Ovary (tissue), 7 donors: ENCODE measurements at regions not wholly inside any gene's neighbourhood (a gene's known extent, or its start where the extent isn't known, plus 50 kb on each side); places are given as distances from the start of the nearest gene placed in this dataset.

Experiments used
- DNase-seq, 5 donors: peaks; one replicate each; pipeline ENCODE4 v3.0.0-alpha.2; 2019 to 2020
- H3K27ac ChIP-seq, 2 donors: fragments of 200-600 bp; one replicate each; pipeline versions ENCODE4 v1.5.1 to v1.8.0; 2019 to 2022
- H3K27me3 ChIP-seq: fragments of 200-600 bp; one replicate; pipeline ENCODE4 v1.8.0; 2022
- H3K36me3 ChIP-seq: fragments of 200-600 bp; sonication (generic); one replicate; pipeline ENCODE4 v1.5.1; 2019
- H3K4me1 ChIP-seq: one replicate; pipeline ENCODE4 v1.8.1; 2013; ENCODE audit warnings: mild to moderate bottlenecking, moderate library complexity; ENCODE audit not compliant: insufficient read depth
- H3K4me3 ChIP-seq: fragments of 200-600 bp; sonication (generic); one replicate; pipeline ENCODE4 v1.5.1; 2017
- H3K9me3 ChIP-seq, 2 donors: fragments of 200-600 bp in 1 of 2; sonication (generic) in 1 of 2; one replicate each; pipeline versions ENCODE4 v1.5.1 to v1.8.1; 2013 to 2019; ENCODE audit warnings: mild to moderate bottlenecking in 1 of 2, moderate library complexity in 1 of 2
- CTCF ChIP-seq, 3 donors: fragments of 450-650 bp in 2 of 3; fragments of 200-600 bp in 1 of 3; IDR thresholded peaks; one replicate each; pipeline versions ENCODE4 v1.5.1 to v1.8.0; 2016 to 2022; ENCODE audit warnings: antibody characterized with exemption in 3 of 3, mild to moderate bottlenecking in 1 of 3
- EP300 ChIP-seq: sonication (generic); formaldehyde crosslinking; IDR thresholded peaks from one replicate; pipeline ENCODE4 v1.6.1; 2017; ENCODE audit warnings: antibody characterized with exemption
- POLR2A ChIP-seq: fragments of 450-650 bp; IDR thresholded peaks from one replicate; pipeline ENCODE4 v1.6.1; 2017; ENCODE audit warnings: antibody characterized with exemption, mild to moderate bottlenecking, moderate library complexity
- WGBS, 3 donors: extraction: QIAGEN DNeasy Blood & Tissue Kit in 1 of 3; methylation state at CpG; one replicate each; pipeline versions ENCODE4 v1.1.5 to v1.1.7; 2013 to 2017; 5-methylcytosine and 5-hydroxymethylcytosine counted together
- intact Hi-C, 4 donors: fragments of 100-400 bp; cut with DNase I; formaldehyde crosslinking; loops; one replicate each; pipeline versions ENCODE4 v1.11.0 to v1.15.1; 2022 to 2023
- donor health status: DM: no; HTN: no; CAD: no; lungs with moderate emphysema.
- donor health status: DM: no; HTN: no; CAD: no.
- donor health status: Bipolar disorder and iron deficiency.
- donor health status: DM: no; HTN: no; CAD: no.
- donor health status: DM: yes; HTN: yes; CAD: no.

DNA sequence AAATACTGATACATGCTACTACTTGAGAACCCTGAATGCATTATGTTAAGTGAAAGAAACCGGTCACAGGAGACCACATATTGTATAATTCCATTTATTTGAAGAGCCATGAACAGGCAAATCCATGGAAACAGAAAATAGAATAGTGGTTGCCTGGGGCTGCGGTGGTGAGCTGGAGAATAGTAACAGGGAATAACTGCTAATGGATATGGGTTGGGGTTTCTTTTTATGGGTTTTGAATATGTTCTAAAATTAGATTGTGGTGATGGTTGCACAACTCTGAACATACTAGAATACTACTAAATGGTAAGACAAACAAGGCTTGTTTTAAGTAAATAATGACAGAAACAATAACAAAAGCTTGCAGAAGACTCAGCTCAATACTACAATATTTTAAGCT is 293.0 kb downstream of the BTG1 start:
- intact Hi-C loops: no loop called here
- DNase-seq: no peak

DNA sequence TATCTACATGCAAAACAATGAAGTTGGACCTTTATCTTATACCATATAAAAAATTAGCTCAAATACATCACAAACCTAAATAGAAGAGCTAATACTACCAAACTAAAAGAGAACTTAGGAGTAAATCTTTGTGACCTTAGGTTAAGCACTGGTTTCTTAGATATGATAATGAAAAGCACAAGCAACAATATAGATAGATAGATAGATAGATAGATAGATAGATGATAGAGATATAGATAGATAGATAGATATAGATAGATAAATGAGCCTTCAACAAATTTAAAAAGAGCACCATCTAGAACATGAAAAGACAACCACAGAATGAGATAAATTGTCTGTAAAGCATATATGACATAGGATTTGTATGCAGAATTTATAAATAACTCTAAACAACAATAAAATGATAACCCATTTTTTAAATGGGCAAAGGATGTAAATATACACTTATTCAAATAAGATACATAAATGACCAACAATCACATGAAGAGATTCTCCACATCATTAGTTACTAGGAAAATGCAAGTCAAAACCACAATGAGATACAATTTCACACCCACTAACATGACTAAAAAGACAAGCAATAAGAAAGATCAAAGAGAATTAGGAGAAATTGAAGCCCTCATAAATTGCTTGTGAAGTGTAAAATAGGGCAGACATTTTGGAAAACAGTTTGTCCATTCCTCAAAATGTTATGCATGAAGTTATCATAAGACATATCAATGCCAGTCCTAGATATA is 293.7 kb downstream of the BTG1 start:
- Histone ChIP-seq H3K4me3 (no peak overlapping the region), H3K27me3 (no peaks in the 10 kb centered on the region), H3K27ac (no peak overlapping the region), H3K9me3 (no peaks in the 10 kb centered on the region), H3K4me1 (no peaks in the 10 kb centered on the region), H3K36me3 (no peaks in the 10 kb centered on the region)
- TF ChIP-seq CTCF (IDR thresholded peaks at IDR 0.05) (no peak), EP300 (no peak), POLR2A (no peak)
- no peak for DNase-seq
- intact Hi-C loops: no loop called here

More for the DNA sequence above, 293.0 kb downstream of the BTG1 start:
- H3K36me3 ChIP-seq: no peaks in the 10 kb centered on the region
- H3K27ac ChIP-seq: no peak overlapping the region
- 70 to 90% (median 76%) methylated on average over 2 of the region's 2 CpGs for WGBS, 3 donors
- H3K27me3 ChIP-seq: no peaks in the 10 kb centered on the region
- no peaks in the 10 kb centered on the region for H3K9me3 ChIP-seq
- no peak for TF ChIP-seq CTCF (IDR thresholded peaks at IDR 0.05)
- no peak for TF ChIP-seq EP300
- H3K4me1 ChIP-seq: no peaks in the 10 kb centered on the region
- H3K4me3 ChIP-seq: no peak overlapping the region

DNA sequence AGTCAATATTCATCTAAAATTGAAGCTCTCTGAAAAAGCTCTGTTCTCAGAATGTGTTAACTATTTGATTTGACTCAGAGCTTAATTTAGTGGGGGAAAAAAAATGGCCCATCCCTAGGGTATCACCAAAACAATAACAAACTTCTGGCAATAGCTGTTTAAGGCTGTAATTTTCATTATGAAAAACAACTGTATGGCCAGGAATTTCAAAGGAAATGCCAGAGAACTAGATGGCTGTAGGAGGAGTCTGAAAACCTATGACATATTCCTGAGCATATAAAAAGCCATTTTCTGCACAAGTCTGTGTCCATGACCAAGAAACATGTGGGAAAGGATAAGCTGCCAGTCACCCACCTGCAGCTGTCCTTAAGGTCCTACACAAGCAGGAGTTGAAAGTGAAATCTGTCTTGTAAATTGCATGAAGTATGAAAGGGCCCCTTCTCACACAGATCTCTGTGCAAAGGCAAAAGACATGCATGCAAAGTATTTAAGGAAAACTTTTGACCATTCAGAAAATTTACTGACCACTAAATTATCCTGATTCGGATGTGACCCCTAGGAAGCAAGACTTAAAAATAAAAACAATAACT is 299.1 kb downstream of the BTG1 start:
- intact Hi-C loops: no loop called here
- H3K9me3 ChIP-seq: no peaks in the 10 kb centered on the region
- no peak overlapping the region for H3K27ac ChIP-seq
- H3K4me1 ChIP-seq: no peaks in the 10 kb centered on the region
- TF ChIP-seq CTCF (IDR thresholded peaks at IDR 0.05): no peak
- no peak for TF ChIP-seq EP300
- TF ChIP-seq POLR2A: no peak
- no peak for DNase-seq
- no peaks in the 10 kb centered on the region for H3K27me3 ChIP-seq
- WGBS, 3 donors: 72 to 82% (median 78%) methylated on average over 1 of the region's 1 CpG
- no peaks in the 10 kb centered on the region for H3K36me3 ChIP-seq
- no peak overlapping the region for H3K4me3 ChIP-seq

DNA sequence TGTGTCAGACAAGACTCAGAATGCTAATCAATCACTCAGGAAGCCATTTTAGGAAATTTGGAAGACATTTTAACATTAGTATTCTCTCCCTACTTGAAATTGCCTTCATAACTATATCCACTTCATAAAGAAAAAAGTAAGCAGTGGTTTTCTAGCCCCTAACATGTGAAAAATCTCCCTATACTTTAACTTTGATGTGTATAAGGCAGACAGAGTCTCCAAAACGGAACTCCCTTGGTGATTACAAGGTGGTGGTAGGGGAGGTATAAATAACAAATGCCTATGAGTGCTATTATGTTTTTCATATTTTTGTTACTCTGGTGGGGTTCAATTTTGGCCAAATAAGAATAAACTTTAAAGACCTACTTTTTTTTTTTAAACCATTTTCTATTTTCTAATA is 300.3 kb downstream of the BTG1 start:
- H3K4me1 ChIP-seq: no peaks in the 10 kb centered on the region
- intact Hi-C loops: no loop called here
- WGBS, 3 donors: 64 to 86% (median 70%) methylated on average over 1 of the region's 1 CpG
- no peaks in the 10 kb centered on the region for H3K27me3 ChIP-seq
- no peak overlapping the region for H3K4me3 ChIP-seq
- no peaks in the 10 kb centered on the region for H3K36me3 ChIP-seq
- no peak for DNase-seq
- H3K9me3 ChIP-seq: no peaks in the 10 kb centered on the region
- TF ChIP-seq CTCF (IDR thresholded peaks at IDR 0.05) (no peak), POLR2A (no peak), EP300 (no peak)
- H3K27ac ChIP-seq: no peak overlapping the region
